Neural cell (in vitro differentiated cells): ENCODE measurements at regions not wholly inside any gene's neighbourhood (a gene's known extent, or its start where the extent isn't known, plus 50 kb on each side); places are given as distances from the start of the nearest gene placed in this dataset.

Experiments
- EP300 ChIP-seq: fragments of 450-650 bp; conservative IDR thresholded peaks from 2 replicates; pipeline ENCODE4 v1.6.1; 2014; ENCODE audit warnings: antibody characterized with exemption, mild to moderate bottlenecking, moderate library complexity; ENCODE audit not compliant: poor library complexity, severe bottlenecking
- EZH2 ChIP-seq: fragments of 200-600, 300-800 bp; shearing (Covaris generic), sonication (generic); IDR thresholded peaks from 2 replicates; pipeline ENCODE4 v1.6.1; 2014; ENCODE audit warnings: antibody characterized with exemption, low read length, borderline replicate concordance, mild to moderate bottlenecking; ENCODE audit not compliant: insufficient read depth, poor library complexity, severe bottlenecking
- MXI1 ChIP-seq: fragments of 450-650 bp; conservative IDR thresholded peaks from 2 replicates; pipeline ENCODE4 v1.6.1; 2014; ENCODE audit warnings: antibody characterized with exemption, mild to moderate bottlenecking; ENCODE audit not compliant: poor library complexity, severe bottlenecking
- POLR2AphosphoS5 ChIP-seq: IDR thresholded peaks from 2 replicates; pipeline ENCODE4 v1.6.1; 2012
- REST ChIP-seq: IDR thresholded peaks from 2 replicates; pipeline ENCODE4 v1.6.1; 2012; ENCODE audit warnings: borderline replicate concordance
- TAF1 ChIP-seq: IDR thresholded peaks from 2 replicates; pipeline ENCODE4 v1.6.1; 2012; ENCODE audit warnings: low read depth
- TF ChIP-seq, protein P1 (sequence below): fragments of 450-650 bp; IDR thresholded peaks from 2 replicates; pipeline ENCODE4 v1.5.1; 2014; ENCODE audit warnings: antibody characterized with exemption, mild to moderate bottlenecking, moderate library complexity; ENCODE audit not compliant: poor library complexity, severe bottlenecking

DNA sequence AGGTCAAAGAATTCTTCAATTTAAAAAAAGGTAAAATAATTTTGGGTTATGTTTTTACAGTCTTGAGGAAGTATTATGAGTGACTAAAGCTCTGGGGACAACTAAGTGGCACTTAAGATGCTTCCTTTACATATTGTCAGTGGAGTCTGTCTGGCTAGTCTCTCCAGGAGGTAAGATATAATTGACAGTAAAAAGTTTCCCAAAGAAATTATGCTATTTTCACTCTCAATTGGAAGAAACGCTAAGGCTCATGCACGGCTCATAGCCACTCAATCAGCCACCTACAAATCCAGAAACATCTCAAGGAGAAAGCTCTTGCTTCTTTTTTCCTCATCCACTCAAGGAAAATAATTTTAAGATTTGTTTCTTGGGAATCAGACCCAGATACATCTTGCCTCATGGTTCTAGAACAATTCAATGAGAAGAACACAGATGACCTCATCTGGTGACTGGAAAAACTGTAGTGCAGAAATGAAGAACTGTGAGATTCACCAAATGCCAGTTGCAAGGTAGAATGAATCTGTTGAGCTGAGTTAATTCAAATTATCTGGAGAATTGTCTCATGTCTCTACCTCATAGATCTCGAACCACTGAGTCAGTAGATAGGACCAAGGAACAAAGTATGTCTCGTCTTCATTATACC lies 252.9 kb downstream of the TPBG start:
- TF ChIP-seq, protein P1, sequence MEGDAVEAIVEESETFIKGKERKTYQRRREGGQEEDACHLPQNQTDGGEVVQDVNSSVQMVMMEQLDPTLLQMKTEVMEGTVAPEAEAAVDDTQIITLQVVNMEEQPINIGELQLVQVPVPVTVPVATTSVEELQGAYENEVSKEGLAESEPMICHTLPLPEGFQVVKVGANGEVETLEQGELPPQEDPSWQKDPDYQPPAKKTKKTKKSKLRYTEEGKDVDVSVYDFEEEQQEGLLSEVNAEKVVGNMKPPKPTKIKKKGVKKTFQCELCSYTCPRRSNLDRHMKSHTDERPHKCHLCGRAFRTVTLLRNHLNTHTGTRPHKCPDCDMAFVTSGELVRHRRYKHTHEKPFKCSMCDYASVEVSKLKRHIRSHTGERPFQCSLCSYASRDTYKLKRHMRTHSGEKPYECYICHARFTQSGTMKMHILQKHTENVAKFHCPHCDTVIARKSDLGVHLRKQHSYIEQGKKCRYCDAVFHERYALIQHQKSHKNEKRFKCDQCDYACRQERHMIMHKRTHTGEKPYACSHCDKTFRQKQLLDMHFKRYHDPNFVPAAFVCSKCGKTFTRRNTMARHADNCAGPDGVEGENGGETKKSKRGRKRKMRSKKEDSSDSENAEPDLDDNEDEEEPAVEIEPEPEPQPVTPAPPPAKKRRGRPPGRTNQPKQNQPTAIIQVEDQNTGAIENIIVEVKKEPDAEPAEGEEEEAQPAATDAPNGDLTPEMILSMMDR, result peak; percentile 44
- no peak for TF ChIP-seq EZH2
- no peak for TF ChIP-seq POLR2AphosphoS5
- no peak for TF ChIP-seq REST
- TF ChIP-seq TAF1, result no peak
- no peak for TF ChIP-seq MXI1
- no peak for TF ChIP-seq EP300
